Astrocyte of the hippocampus (primary cell): ENCODE measurements at regions not wholly inside any gene's neighbourhood (a gene's known extent, or its start where the extent isn't known, plus 50 kb on each side); places are given as distances from the start of the nearest gene placed in this dataset.
"Not testable (repeated sequence)": the region's sequence is repeated elsewhere in the genome, so short reads cannot be mapped to it uniquely, and the experiment has no call there.

Experiments
- DNase-seq: peaks from one replicate; pipeline ENCODE4 v3.0.0; 2011; ENCODE audit warnings: low read depth, low spot score

GRCh38 chr13:61215601-61216000, 200.0 kb downstream of the PCDH20 start:
- DNase-seq = no peak

DNA sequence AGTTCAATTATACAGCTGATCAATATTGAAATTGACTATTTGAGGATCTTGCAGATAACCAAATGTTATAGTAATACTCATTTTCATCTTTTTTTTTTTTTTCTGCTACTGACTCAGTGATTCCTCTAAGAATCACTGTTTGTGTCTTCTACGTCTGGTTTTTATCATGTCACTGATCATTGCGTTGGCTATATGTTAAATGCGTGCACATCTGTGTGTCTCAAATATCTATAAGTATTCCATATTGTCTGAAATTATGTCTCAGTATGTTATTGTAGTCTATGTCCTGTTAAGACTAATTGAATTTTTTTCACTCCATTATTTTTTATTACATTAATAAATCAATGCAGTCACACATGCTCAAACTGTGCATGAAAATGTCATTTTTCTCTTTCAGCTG, 200.5 kb downstream of the PCDH20 start:
- DNase-seq = no peak

DNA sequence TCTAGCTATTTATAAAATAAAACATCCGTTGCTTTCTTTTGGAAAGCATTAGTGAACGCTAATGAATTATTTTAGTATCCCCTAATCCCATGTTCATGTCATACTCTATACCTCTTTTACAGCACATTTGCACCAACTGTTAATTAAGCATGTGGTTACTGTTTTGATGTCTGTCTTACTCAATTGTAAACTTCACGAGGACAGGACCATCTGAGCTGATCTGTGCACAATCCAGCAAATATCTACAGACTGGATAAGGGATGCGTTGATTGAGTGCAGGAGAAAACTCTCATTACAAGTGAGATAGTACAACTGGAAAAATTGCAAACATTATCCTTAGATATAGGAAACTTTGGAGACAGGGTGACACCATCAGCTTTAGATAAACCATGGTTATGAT, 201.1 kb downstream of the PCDH20 start:
- no peak for DNase-seq

DNA sequence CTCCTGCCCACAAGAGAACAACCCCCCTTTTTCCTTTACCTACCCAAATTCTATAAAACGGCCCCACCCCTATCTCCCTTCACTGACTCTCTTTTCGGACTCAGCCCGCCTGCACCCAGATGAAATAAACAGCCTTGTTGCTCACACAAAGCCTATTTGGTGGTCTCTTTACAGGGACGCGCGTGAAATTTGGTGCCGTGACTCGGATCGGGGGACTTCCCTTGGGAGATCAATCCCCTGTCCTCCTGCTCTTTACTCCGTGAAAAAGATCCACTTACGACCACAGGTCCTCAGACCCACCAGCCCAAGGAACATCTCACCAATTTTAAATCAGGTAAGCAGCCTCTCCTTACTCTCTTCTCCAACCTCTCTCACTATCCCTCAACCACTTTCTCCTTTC, 209.8 kb downstream of the PCDH20 start:
- DNase-seq = not testable (repeated sequence)

DNA sequence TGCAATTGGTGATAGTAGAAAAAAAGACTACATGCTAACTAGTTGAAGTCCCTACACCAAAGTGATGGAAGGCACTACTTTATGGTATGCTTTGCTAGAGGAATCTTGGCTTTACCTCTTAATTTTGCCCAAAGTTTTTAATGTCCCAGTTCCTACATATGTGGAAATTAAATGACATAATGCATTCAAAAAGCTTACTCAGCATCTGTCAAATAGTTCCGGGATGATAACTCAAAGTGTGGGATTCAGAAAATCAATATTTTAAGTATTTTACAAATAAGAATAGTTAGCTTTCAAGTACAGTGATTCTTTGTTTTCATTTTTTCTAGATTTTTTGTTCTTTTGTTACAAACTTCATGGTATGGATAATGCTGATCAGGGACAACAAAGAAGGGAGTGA, 211.6 kb downstream of the PCDH20 start:
- DNase-seq = no peak

DNA sequence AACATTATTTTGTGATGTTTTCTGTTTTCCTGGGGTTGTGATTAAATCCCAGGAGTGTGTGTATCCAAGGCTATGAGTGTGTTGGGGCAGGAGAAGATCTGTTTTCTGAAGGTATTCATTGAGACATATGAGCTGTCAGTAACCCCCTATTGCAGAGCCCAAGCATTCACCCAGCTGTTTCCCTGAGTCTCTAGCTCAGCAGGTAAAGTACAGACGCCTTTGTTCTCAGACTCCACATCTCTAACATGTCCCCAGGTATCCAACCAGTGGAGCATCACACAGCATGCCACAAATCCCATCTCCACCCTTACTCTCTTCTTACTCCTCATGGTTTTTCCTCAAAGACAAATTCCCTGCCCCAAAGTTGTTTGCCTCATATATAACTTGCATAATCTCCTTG, 213.6 kb downstream of the PCDH20 start:
- DNase-seq = no peak

- DNase-seq = no peak
These were observed 222.8 kb downstream of the PCDH20 start for GRCh38 chr13:61192826-61193225.

- DNase-seq = no peak
These were observed 227.6 kb downstream of the PCDH20 start for GRCh38 chr13:61188057-61188456.

GRCh38 chr13:61187471-61187870, 228.2 kb downstream of the PCDH20 start:
- peak; percentile 2 for DNase-seq

DNA sequence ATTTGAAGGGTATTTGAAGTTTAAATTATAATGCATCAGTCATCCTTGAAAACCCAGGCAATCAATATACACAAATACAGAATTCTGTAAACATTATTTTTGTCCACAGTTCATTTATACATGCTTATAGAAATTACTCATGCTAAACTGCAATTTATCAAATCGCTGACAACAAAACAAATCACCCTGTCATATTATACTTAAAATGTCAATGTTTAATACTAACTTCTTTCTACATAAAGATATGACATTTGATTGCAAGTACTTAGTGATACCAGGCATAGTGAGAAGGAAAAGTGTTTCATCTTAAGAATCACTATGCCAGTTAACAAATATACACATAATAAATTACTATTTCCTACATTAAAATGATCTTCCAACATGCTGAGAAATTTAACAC, 232.0 kb downstream of the PCDH20 start:
- no peak for DNase-seq

GRCh38 chr13:61180234-61180633, 235.4 kb downstream of the PCDH20 start:
- DNase-seq = no peak

DNA sequence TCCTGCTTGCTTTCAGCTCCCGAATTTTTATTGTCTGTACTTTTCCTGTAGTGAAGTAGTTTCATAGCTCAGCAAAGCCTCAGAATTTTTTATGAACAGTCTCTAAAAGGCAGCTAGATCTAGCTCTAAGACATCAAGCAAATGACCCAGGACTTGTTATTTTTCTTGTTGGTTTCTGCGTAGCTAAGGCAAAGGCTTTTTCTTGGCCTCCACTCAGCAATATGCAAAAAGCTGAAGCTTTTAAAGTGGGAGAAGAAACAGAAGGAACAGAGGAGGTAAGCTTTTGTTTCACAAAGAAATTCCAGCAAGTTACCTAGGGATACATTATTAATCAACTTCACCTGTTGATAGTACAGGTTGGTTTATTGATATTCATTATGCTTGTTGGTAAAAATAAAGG, 235.9 kb downstream of the PCDH20 start:
- no peak for DNase-seq

- DNase-seq = peak; percentile 64
These were observed 244.8 kb downstream of the PCDH20 start for GRCh38 chr13:61170856-61171255.

GRCh38 chr13:61162636-61163035, 253.0 kb downstream of the PCDH20 start:
- peak; percentile 38 for DNase-seq

- DNase-seq = no peak
These were observed 253.5 kb downstream of the PCDH20 start for GRCh38 chr13:61162106-61162505.

- no peak for DNase-seq
These were observed 258.9 kb downstream of the PCDH20 start for GRCh38 chr13:61156753-61157152.

DNA sequence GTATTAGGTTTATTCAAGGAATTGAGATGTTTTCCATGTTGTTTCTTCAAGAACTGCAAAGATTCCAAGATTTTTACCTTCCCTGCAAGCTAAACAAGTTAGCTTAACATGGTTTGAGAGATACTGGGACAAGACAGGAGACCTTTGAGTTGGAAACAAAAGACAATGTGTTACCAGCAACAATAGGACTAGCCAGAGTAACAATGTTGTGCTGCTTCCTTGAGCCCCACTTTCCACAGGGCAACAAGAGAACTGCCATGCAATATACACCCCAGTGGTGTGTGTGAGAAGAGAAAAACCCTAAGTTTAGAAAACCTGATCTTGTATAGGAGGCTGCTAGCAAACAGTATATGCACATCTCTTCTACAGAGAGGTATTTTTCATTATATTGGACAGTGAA, 264.6 kb downstream of the PCDH20 start:
- no peak for DNase-seq

- no peak for DNase-seq
These were observed 266.3 kb downstream of the PCDH20 start for GRCh38 chr13:61149331-61149730.

DNA sequence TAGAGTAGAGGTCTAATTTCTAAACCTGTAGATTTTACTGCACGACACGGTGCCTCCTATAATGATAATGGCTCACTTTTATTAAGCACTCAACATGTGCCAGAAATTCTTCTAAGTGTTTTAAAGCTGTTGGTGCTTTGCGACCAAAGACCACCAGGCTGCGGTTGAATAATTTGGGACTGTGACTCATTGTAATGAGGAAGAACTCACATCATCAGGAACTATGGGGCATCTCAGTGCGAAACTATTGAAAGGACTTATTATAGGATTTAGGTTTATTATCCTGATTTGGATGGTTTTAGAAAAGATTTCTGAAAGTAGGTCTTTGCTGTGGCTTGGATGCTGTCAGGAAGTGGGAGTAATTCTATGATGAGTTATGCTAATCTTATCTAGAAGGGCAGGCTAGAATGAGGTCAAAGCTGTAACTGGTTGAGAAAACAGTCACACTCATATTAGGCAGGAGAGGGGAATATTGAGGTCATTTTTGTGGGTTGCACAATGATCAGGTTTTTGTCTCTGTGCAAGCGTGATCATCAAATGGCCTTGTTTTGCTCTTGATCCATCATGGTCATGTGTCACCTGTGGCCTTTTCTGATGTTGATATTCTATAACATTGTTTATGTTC, 266.8 kb downstream of the PCDH20 start:
- DNase-seq = peak; percentile 22

DNA sequence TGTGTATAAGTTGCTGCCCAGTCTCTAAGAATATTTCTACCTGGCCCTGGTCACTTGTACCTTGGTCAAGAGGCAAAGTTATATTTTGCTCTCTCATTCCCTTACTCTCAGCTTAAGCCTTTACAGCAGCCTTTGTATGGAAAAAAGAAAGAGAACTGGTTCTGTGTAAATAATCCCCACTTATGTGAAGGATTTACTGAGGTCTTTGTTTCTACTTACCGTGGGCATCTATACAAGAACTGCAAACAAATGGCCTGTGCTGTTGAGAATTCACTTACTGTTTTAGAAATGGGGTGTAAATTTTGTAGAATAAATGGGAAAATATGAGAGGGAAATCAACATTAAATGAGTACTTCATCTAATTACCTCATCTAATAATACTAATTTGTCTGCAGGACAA, 267.4 kb downstream of the PCDH20 start:
- no peak for DNase-seq

- DNase-seq = no peak
These were observed 269.1 kb downstream of the PCDH20 start for GRCh38 chr13:61146571-61146970.

GRCh38 chr13:61146158-61146557, 269.5 kb downstream of the PCDH20 start:
- no peak for DNase-seq

DNA sequence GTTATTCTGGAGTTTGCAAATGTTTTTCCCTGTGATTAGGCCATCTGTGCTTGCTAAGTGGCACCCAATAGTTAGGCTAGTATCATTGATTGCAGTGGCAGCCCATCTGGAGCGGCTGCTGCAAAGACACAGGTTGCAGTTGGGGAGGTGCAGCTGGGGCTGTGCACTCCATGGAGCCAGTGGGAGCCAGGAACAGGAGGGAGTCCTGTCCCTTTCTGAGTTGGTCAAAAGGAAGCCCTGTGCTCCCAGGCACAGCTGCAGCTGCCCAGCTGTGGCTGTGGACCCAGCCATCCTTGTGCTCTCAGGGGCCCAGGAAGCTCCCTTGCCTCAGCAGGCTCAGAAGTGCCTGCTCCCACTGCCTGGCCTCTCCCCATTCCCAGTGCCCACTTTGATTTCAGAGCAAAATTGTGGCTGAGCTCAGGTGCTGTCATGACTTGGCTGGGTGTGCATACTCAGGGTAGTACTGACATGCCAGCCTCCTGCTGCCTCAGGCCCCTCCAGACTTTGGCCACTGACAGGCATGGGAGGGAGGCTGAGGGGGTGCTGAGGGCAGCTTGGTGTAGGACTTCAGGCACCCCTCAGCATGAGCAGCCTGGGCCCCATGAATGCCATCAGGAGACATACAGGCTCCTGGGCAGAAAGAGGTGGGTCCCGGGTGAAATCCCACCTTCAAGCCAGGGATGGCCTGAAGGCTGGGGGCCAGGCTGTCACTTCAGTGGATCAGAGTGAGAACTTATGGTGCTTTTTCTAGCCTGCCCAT, 270.6 kb downstream of the PCDH20 start:
- no peak for DNase-seq

DNA sequence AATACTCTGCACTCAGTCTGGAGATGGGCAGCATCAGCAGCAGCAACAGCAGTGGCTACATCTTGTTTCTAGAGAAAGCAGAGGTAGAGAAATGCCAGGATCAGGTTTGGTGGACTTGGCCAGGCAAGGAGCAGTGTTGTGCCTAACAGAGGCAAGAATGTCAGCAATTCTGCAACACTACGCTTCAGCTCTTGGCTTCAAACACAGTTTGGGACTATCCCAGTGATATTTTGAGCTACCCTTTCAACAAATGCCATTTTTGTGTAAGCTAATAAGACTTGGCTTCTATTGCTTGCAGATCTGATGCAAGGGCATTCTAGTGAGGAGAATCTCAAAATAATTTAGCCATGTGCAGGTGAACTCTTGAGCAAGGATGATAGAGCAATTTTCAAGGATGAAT, 271.3 kb downstream of the PCDH20 start:
- DNase-seq = peak; percentile 5
